ENCODE measurements at regions not wholly inside any gene's neighbourhood (a gene's known extent, or its start where the extent isn't known, plus 50 kb on each side); places are given as distances from the start of the nearest gene placed in this dataset.

GRCh38 chrX:145464650-145465049 is 217.3 kb downstream of the SPANXN1 start:
- TF ChIP-seq CTCF (IDR thresholded peaks at IDR 0.05; ENCODE audit: insufficient read depth, low read depth, low read length): no peak
- DNase-seq (ENCODE audit: low read depth): no peak
- Histone ChIP-seq H3K27me3 (ENCODE audit: control insufficient read depth, insufficient read depth, low read length) (no peaks in the 10 kb centered on the region), H3K4me3 (ENCODE audit: low read depth, low read length) (no peak overlapping the region), H3K36me3 (ENCODE audit: control insufficient read depth, insufficient read depth, low read length) (no peaks in the 10 kb centered on the region)
- ChIA-PET CTCF (no interaction called here), POLR2A (no interaction called here)

- POLR2A ChIA-PET: no interaction called here
- DNase-seq (ENCODE audit: low read depth): no peak
- Histone ChIP-seq H3K27me3 (ENCODE audit: control insufficient read depth, insufficient read depth, low read length) (no peaks in the 10 kb centered on the region), H3K36me3 (ENCODE audit: control insufficient read depth, insufficient read depth, low read length) (no peaks in the 10 kb centered on the region), H3K4me3 (ENCODE audit: low read depth, low read length) (no peak overlapping the region)
- TF ChIP-seq CTCF (IDR thresholded peaks at IDR 0.05; ENCODE audit: insufficient read depth, low read depth, low read length): no peak
- CTCF ChIA-PET: no interaction called here
Observed at GRCh38 chrX:145475725-145476124, 228.4 kb downstream of the SPANXN1 start.

- POLR2A ChIA-PET: no interaction called here
- TF ChIP-seq CTCF (IDR thresholded peaks at IDR 0.05; ENCODE audit: insufficient read depth, low read depth, low read length): no peak
- CTCF ChIA-PET: no interaction called here
- Histone ChIP-seq H3K27me3 (ENCODE audit: control insufficient read depth, insufficient read depth, low read length) (no peaks in the 10 kb centered on the region), H3K36me3 (ENCODE audit: control insufficient read depth, insufficient read depth, low read length) (no peaks in the 10 kb centered on the region), H3K4me3 (ENCODE audit: low read depth, low read length) (no peak overlapping the region)
- no peak for DNase-seq (ENCODE audit: low read depth)
Observed at GRCh38 chrX:145484740-145485139, 237.4 kb downstream of the SPANXN1 start.

GRCh38 chrX:145502670-145503069 is 255.4 kb downstream of the SPANXN1 start:
- ChIA-PET CTCF (no interaction called here), POLR2A (no interaction called here)
- no peak for DNase-seq (ENCODE audit: low read depth)
- H3K4me3 ChIP-seq (ENCODE audit: low read depth, low read length): no peak overlapping the region
- H3K36me3 ChIP-seq (ENCODE audit: control insufficient read depth, insufficient read depth, low read length): no peaks in the 10 kb centered on the region
- no peak for TF ChIP-seq CTCF (IDR thresholded peaks at IDR 0.05; ENCODE audit: insufficient read depth, low read depth, low read length)
- no peaks in the 10 kb centered on the region for H3K27me3 ChIP-seq (ENCODE audit: control insufficient read depth, insufficient read depth, low read length)

- no peak for DNase-seq (ENCODE audit: low read depth)
- Histone ChIP-seq H3K4me3 (ENCODE audit: low read depth, low read length) (no peak overlapping the region), H3K27me3 (ENCODE audit: control insufficient read depth, insufficient read depth, low read length) (no peaks in the 10 kb centered on the region), H3K36me3 (ENCODE audit: control insufficient read depth, insufficient read depth, low read length) (no peaks in the 10 kb centered on the region)
- no peak for TF ChIP-seq CTCF (IDR thresholded peaks at IDR 0.05; ENCODE audit: insufficient read depth, low read depth, low read length)
- ChIA-PET POLR2A (no interaction called here), CTCF (no interaction called here)
Observed at GRCh38 chrX:145506214-145506613, 258.9 kb downstream of the SPANXN1 start.
